ENCODE measurements at regions not wholly inside any gene's neighbourhood (a gene's known extent, or its start where the extent isn't known, plus 50 kb on each side); places are given as distances from the start of the nearest gene placed in this dataset.
A peak's percentile ranks its signal among the peaks of the same experiment; 100 is the strongest.

- H3K4me3 Mint-ChIP-seq: no peak overlapping the region
- CTCF ChIA-PET: no interaction called here
- WGBS (ENCODE audit: insufficient coverage): 100% methylated on average over 2 of the region's 3 CpGs
Observed at GRCh38 chr12:91833780-91834359, 311.8 kb downstream of the BTG1 start.

GRCh38 chr12:91825999-91826398 is 319.6 kb downstream of the BTG1 start:
- no peak overlapping the region for H3K27ac ChIP-seq (ENCODE audit: low read length)
- ChIA-PET CTCF (no interaction called here), POLR2A (no interaction called here)
- H3K9me3 Mint-ChIP-seq: no peaks in the 10 kb centered on the region
- no peaks in the 10 kb centered on the region for H3K36me3 Mint-ChIP-seq
- no peaks in the 10 kb centered on the region for H3K27me3 ChIP-seq (replicated peaks in 1 of 2; ENCODE audit: control insufficient read depth in 2 of 2, extremely low read depth in 1 of 2, insufficient read depth in 2 of 2, low read length in 1 of 2)
- no peak for ATAC-seq (replicated peaks in 1 of 4)
- no peak overlapping the region for H3K27ac Mint-ChIP-seq
- no peaks in the 10 kb centered on the region for H3K4me1 ChIP-seq (ENCODE audit: control insufficient read depth in 1 of 2, extremely low read depth in 1 of 2, insufficient read depth in 2 of 2, low read length in 2 of 2)
- no peaks in the 10 kb centered on the region for H3K9me3 ChIP-seq
- no peaks in the 10 kb centered on the region for H3K27me3 Mint-ChIP-seq
- whole genome bisulfite sequencing (ENCODE audit: insufficient coverage): 100% methylated on average over 2 of the region's 3 CpGs
- H3K36me3 ChIP-seq (ENCODE audit: control insufficient read depth in 2 of 2, extremely low read depth in 1 of 2, insufficient read depth in 1 of 2, low read length in 1 of 2): no peaks in the 10 kb centered on the region
- no peak overlapping the region for H3K4me3 ChIP-seq (ENCODE audit: control insufficient read depth in 1 of 2, extremely low read depth in 1 of 2, low read length in 1 of 2)
- H3K4me3 Mint-ChIP-seq: no peak overlapping the region
- H3K4me1 Mint-ChIP-seq: peaks cover 0 to 2% (median 0%) of the 10 kb centered on the region in 3 donors
- no peak for DNase-seq

More at GRCh38 chr12:91833780-91834359, 311.8 kb downstream of the BTG1 start:
- Histone ChIP-seq H3K27me3 (replicated peaks in 1 of 2; ENCODE audit: control insufficient read depth in 2 of 2, extremely low read depth in 1 of 2, insufficient read depth in 2 of 2, low read length in 1 of 2) (no peaks in the 10 kb centered on the region), H3K9me3 (no peaks in the 10 kb centered on the region), H3K4me3 (ENCODE audit: control insufficient read depth in 1 of 2, extremely low read depth in 1 of 2, low read length in 1 of 2) (no peak overlapping the region), H3K36me3 (ENCODE audit: control insufficient read depth in 2 of 2, extremely low read depth in 1 of 2, insufficient read depth in 1 of 2, low read length in 1 of 2) (no peaks in the 10 kb centered on the region), H3K4me1 (ENCODE audit: control insufficient read depth in 1 of 2, extremely low read depth in 1 of 2, insufficient read depth in 2 of 2, low read length in 2 of 2) (no peaks in the 10 kb centered on the region), H3K27ac (ENCODE audit: low read length) (no peak overlapping the region)
- DNase-seq (no peak), ATAC-seq (replicated peaks in 1 of 4) (no peak)
- no peaks in the 10 kb centered on the region for H3K36me3 Mint-ChIP-seq
- H3K27ac Mint-ChIP-seq: no peak overlapping the region
- POLR2A ChIA-PET: interaction anchor here in 1 of 2 donors (0.7 to 1.0 kb wide), 3 partner anchors 25 to 396 kb away, joined by 3 read pairs; no protein-coding TSS in a partner anchor
- peaks cover 5 to 19% (median 17%) of the 10 kb centered on the region in 3 donors for H3K4me1 Mint-ChIP-seq
- H3K9me3 Mint-ChIP-seq: peaks cover 0 to 2% (median 0%) of the 10 kb centered on the region in 3 donors
- H3K27me3 Mint-ChIP-seq: no peaks in the 10 kb centered on the region

GRCh38 chr12:91824991-91825390 is 320.7 kb downstream of the BTG1 start:
- DNase-seq (no peak), ATAC-seq (replicated peaks in 1 of 4) (no peak)
- H3K9me3 Mint-ChIP-seq: peaks cover 0 to 4% (median 3%) of the 10 kb centered on the region in 3 donors
- POLR2A ChIA-PET: no interaction called here
- H3K27ac Mint-ChIP-seq: no peak overlapping the region
- Histone ChIP-seq H3K4me3 (ENCODE audit: control insufficient read depth in 1 of 2, extremely low read depth in 1 of 2, low read length in 1 of 2) (no peak overlapping the region), H3K9me3 (no peaks in the 10 kb centered on the region), H3K4me1 (ENCODE audit: control insufficient read depth in 1 of 2, extremely low read depth in 1 of 2, insufficient read depth in 2 of 2, low read length in 2 of 2) (no peaks in the 10 kb centered on the region), H3K27ac (ENCODE audit: low read length) (no peak overlapping the region), H3K36me3 (ENCODE audit: control insufficient read depth in 2 of 2, extremely low read depth in 1 of 2, insufficient read depth in 1 of 2, low read length in 1 of 2) (no peaks in the 10 kb centered on the region), H3K27me3 (replicated peaks in 1 of 2; ENCODE audit: control insufficient read depth in 2 of 2, extremely low read depth in 1 of 2, insufficient read depth in 2 of 2, low read length in 1 of 2) (no peaks in the 10 kb centered on the region)
- H3K4me1 Mint-ChIP-seq: peaks cover 0 to 2% (median 0%) of the 10 kb centered on the region in 3 donors
- CTCF ChIA-PET: interaction anchor here in 1 of 2 donors (2.4 kb wide), 1 partner anchor 13 kb away, joined by 10 read pairs; no protein-coding TSS in a partner anchor
- H3K36me3 Mint-ChIP-seq: peaks cover 3% of the 10 kb centered on the region
- H3K27me3 Mint-ChIP-seq: no peaks in the 10 kb centered on the region
- H3K4me3 Mint-ChIP-seq: no peak overlapping the region

- Mint-ChIP-seq H3K36me3 (peaks cover 3% of the 10 kb centered on the region), H3K4me3 (no peak overlapping the region), H3K9me3 (peaks cover 0 to 4% (median 3%) of the 10 kb centered on the region in 3 donors), H3K4me1 (peaks cover 0 to 15% (median 7%) of the 10 kb centered on the region in 3 donors), H3K27ac (peak overlapping the region in 1 of 2 donors; percentile 0), H3K27me3 (no peaks in the 10 kb centered on the region)
- Histone ChIP-seq H3K27me3 (replicated peaks in 1 of 2; ENCODE audit: control insufficient read depth in 2 of 2, extremely low read depth in 1 of 2, insufficient read depth in 2 of 2, low read length in 1 of 2) (no peaks in the 10 kb centered on the region), H3K27ac (ENCODE audit: low read length) (no peak overlapping the region), H3K4me1 (ENCODE audit: control insufficient read depth in 1 of 2, extremely low read depth in 1 of 2, insufficient read depth in 2 of 2, low read length in 2 of 2) (no peaks in the 10 kb centered on the region), H3K9me3 (no peaks in the 10 kb centered on the region), H3K4me3 (ENCODE audit: control insufficient read depth in 1 of 2, extremely low read depth in 1 of 2, low read length in 1 of 2) (no peak overlapping the region), H3K36me3 (ENCODE audit: control insufficient read depth in 2 of 2, extremely low read depth in 1 of 2, insufficient read depth in 1 of 2, low read length in 1 of 2) (no peaks in the 10 kb centered on the region)
- ATAC-seq (replicated peaks in 1 of 4) (no peak), DNase-seq (no peak)
- POLR2A ChIA-PET: interaction anchor here in 1 of 2 donors (1.2 kb wide), 1 partner anchor 149 kb away, joined by 3 read pairs; no protein-coding TSS in a partner anchor
- CTCF ChIA-PET: interaction anchor here in 1 of 2 donors (0.7 kb wide), 1 partner anchor 9 kb away, joined by 3 read pairs; no protein-coding TSS in a partner anchor
Observed at GRCh38 chr12:91819132-91819447, 326.6 kb downstream of the BTG1 start.

GRCh38 chr12:91818227-91819131 is 327.2 kb downstream of the BTG1 start:
- Mint-ChIP-seq H3K9me3 (peaks cover 0 to 4% (median 3%) of the 10 kb centered on the region in 3 donors), H3K36me3 (peaks cover 3% of the 10 kb centered on the region), H3K27ac (peak overlapping the region in 1 of 2 donors; percentile 0), H3K4me3 (no peak overlapping the region), H3K27me3 (no peaks in the 10 kb centered on the region), H3K4me1 (peaks cover 3 to 19% (median 11%) of the 10 kb centered on the region in 3 donors)
- Histone ChIP-seq H3K27ac (ENCODE audit: low read length) (no peak overlapping the region), H3K9me3 (no peaks in the 10 kb centered on the region), H3K4me1 (ENCODE audit: control insufficient read depth in 1 of 2, extremely low read depth in 1 of 2, insufficient read depth in 2 of 2, low read length in 2 of 2) (peaks cover 0 to 2% of the 10 kb centered on the region in 2 experiments), H3K36me3 (ENCODE audit: control insufficient read depth in 2 of 2, extremely low read depth in 1 of 2, insufficient read depth in 1 of 2, low read length in 1 of 2) (no peaks in the 10 kb centered on the region), H3K27me3 (replicated peaks in 1 of 2; ENCODE audit: control insufficient read depth in 2 of 2, extremely low read depth in 1 of 2, insufficient read depth in 2 of 2, low read length in 1 of 2) (no peaks in the 10 kb centered on the region), H3K4me3 (ENCODE audit: control insufficient read depth in 1 of 2, extremely low read depth in 1 of 2, low read length in 1 of 2) (no peak overlapping the region)
- ATAC-seq (replicated peaks in 1 of 4) (no peak), DNase-seq (no peak)
- ChIA-PET CTCF (no interaction called here), POLR2A (no interaction called here)
- WGBS (ENCODE audit: insufficient coverage): no CpG with 5 or more reads among the region's 2 CpGs

GRCh38 chr12:91817517-91817916 is 328.1 kb downstream of the BTG1 start:
- DNase-seq (no peak), ATAC-seq (replicated peaks in 1 of 4) (no peak)
- WGBS (ENCODE audit: insufficient coverage): no CpG with 5 or more reads among the region's 2 CpGs
- Mint-ChIP-seq H3K4me1 (peaks cover 9 to 23% (median 18%) of the 10 kb centered on the region in 3 donors), H3K4me3 (no peak overlapping the region), H3K9me3 (peaks cover 0 to 4% (median 3%) of the 10 kb centered on the region in 3 donors), H3K27me3 (no peaks in the 10 kb centered on the region), H3K27ac (no peak overlapping the region), H3K36me3 (peaks cover 3% of the 10 kb centered on the region)
- Histone ChIP-seq H3K4me3 (ENCODE audit: control insufficient read depth in 1 of 2, extremely low read depth in 1 of 2, low read length in 1 of 2) (no peak overlapping the region), H3K9me3 (no peaks in the 10 kb centered on the region), H3K27ac (ENCODE audit: low read length) (no peak overlapping the region), H3K36me3 (ENCODE audit: control insufficient read depth in 2 of 2, extremely low read depth in 1 of 2, insufficient read depth in 1 of 2, low read length in 1 of 2) (no peaks in the 10 kb centered on the region), H3K27me3 (replicated peaks in 1 of 2; ENCODE audit: control insufficient read depth in 2 of 2, extremely low read depth in 1 of 2, insufficient read depth in 2 of 2, low read length in 1 of 2) (no peaks in the 10 kb centered on the region), H3K4me1 (ENCODE audit: control insufficient read depth in 1 of 2, extremely low read depth in 1 of 2, insufficient read depth in 2 of 2, low read length in 2 of 2) (peaks cover 0 to 2% of the 10 kb centered on the region in 2 experiments)
- CTCF ChIA-PET: no interaction called here
- POLR2A ChIA-PET: no interaction called here

Measured in T-cell (primary cell).